RWPE1 (cell line): ENCODE measurements at regions not wholly inside any gene's neighbourhood (a gene's known extent, or its start where the extent isn't known, plus 50 kb on each side); places are given as distances from the start of the nearest gene placed in this dataset.
"Not testable (repeated sequence)": the region's sequence is repeated elsewhere in the genome, so short reads cannot be mapped to it uniquely, and the experiment has no call there.

Source experiments
- CTCF ChIA-PET: fragments of 350-600 bp; sonication (Branson Sonifier 250); formaldehyde crosslinking; extraction: SDS; loops from one replicate; lab custom pipeline; 2021; lab: Yijun Ruan, JAX
- POLR2A ChIA-PET: fragments of 400-600 bp; formaldehyde crosslinking; extraction: SDS; loops from one replicate; lab custom pipeline; 2020; ENCODE audit warnings: antibody characterized with exemption; ENCODE audit not compliant: low non-redundant PET; lab: Yijun Ruan, JAX
- DNase-seq: peaks from one replicate; pipeline ENCODE4 v3.0.0; 2012; ENCODE audit warnings: low spot score
- H3K27ac ChIP-seq: fragments of 450-650 bp; 2 replicates; pipeline ENCODE4 v1.5.1; 2017
- TF ChIP-seq, protein P1 (sequence below): fragments of 450-650 bp; conservative IDR thresholded peaks from 2 replicates; pipeline ENCODE4 v1.5.1; 2017; ENCODE audit warnings: low read depth, mild to moderate bottlenecking

- TF ChIP-seq, protein P1, sequence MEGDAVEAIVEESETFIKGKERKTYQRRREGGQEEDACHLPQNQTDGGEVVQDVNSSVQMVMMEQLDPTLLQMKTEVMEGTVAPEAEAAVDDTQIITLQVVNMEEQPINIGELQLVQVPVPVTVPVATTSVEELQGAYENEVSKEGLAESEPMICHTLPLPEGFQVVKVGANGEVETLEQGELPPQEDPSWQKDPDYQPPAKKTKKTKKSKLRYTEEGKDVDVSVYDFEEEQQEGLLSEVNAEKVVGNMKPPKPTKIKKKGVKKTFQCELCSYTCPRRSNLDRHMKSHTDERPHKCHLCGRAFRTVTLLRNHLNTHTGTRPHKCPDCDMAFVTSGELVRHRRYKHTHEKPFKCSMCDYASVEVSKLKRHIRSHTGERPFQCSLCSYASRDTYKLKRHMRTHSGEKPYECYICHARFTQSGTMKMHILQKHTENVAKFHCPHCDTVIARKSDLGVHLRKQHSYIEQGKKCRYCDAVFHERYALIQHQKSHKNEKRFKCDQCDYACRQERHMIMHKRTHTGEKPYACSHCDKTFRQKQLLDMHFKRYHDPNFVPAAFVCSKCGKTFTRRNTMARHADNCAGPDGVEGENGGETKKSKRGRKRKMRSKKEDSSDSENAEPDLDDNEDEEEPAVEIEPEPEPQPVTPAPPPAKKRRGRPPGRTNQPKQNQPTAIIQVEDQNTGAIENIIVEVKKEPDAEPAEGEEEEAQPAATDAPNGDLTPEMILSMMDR: no peak
- DNase-seq: no peak
- ChIA-PET CTCF (no interaction called here), POLR2A (no interaction called here)
- no peak overlapping the region for H3K27ac ChIP-seq
Measured at GRCh38 chr2:230627806-230628724, 84.6 kb upstream of the CAB39 start.

GRCh38 chr2:230631470-230631869, 81.2 kb upstream of the CAB39 start:
- ChIA-PET POLR2A (no interaction called here), CTCF (no interaction called here)
- H3K27ac ChIP-seq: no peak overlapping the region
- TF ChIP-seq, protein P1: no peak
- no peak for DNase-seq

DNA sequence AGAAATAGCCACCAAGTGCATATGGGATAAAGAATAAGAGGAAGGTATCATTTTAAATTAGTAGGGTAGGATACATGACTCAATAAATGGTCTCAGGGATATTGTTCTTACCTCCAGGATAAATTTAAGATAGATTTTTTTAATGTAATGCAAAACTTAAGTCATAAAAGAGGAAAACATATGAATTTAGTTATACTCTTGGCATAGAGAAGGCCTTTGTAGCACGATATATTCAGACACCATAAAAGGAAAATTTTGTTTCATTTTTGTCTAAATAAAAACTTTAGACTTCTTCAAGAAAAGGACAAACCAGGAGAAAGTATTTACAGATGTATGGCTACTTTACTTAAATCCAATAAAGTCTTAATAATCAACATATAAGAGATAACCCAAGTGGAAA, 78.5 kb upstream of the CAB39 start:
- TF ChIP-seq, protein P1: no peak
- no peak for DNase-seq
- POLR2A ChIA-PET: no interaction called here
- H3K27ac ChIP-seq: no peak overlapping the region
- CTCF ChIA-PET: no interaction called here

DNA sequence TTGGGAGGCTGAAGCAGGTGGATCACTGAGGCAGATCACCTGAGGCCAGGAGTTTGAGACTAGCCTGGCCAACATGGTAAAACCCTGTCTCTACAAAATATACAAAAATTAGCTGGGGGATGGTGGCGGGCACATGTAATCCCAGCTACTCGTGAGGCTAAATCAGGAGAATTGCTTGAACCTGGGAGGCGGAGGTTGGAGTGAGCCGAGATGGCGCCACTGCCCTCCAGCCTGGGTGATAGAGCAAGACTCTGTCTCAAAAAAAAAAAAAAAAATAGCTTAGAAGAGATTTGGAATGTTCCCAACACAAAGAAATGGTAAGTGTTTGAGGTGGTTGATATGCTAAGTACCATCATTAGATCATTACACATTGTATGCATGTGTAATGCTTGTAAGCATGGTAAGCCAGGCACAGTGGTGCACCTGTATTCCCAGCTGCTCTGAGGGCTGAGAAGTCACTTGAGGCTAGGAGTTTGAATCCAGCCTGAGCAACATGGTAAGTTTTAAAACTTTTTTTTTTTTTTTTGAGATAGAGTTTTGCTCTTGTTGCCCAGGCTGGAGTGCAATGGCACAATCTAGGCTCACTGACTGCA, 77.8 kb upstream of the CAB39 start:
- DNase-seq, POLR2A ChIA-PET, CTCF ChIA-PET, H3K27ac ChIP-seq: not testable (repeated sequence)

- ChIA-PET POLR2A (no interaction called here), CTCF (no interaction called here)
- no peak overlapping the region for H3K27ac ChIP-seq
- no peak for DNase-seq
- TF ChIP-seq, protein P1: no peak
Measured at GRCh38 chr2:230636684-230637271, 75.9 kb upstream of the CAB39 start.

DNA sequence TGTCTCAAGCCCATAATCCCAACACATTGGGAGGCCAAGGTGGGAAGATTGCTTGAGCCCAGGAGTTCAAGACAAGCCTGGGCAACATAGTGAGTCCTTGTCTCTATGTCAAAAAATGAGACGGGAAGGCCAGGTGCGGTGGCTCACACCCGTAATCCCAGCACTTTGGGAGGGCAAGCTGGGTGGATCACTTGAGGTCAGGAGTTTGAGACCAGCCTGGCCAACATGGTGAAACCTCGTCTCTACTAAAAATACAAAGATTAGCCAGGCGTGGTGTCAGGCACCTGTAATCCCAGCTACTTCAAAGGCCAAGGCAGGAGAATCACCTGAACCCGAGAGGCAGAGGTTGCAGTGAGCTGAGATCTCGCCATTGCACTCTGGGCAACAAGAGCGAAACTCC, 75.2 kb upstream of the CAB39 start:
- DNase-seq, POLR2A ChIA-PET: not testable (repeated sequence)

DNA sequence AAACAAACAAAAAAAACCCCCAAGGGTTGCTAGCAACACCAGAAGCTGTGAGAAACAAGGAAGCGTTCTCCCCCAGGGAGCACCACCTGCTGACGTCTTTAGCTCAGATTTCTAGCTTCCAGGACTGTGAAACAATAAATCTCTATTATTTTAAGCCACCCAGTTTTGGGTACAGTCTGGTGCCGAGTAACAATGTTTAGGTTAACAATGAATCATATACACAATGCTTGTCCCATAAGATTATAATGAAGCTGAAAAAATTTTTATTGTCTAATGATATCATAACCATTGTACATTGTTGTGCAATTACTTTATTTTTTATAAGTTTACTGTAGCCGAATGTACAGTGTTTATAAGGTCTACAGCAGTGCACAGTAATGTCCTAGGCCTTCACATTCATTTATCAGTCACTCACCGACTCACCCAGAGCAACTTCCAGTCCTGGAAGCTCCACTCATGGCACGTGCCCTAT, 72.1 kb upstream of the CAB39 start:
- DNase-seq: no peak
- TF ChIP-seq, protein P1: no peak
- H3K27ac ChIP-seq: no peak overlapping the region
- CTCF ChIA-PET: interaction anchor here (0.6 kb wide), 2 partner anchors 17 to 182 kb away, joined by 3 read pairs; no protein-coding TSS in a partner anchor
- POLR2A ChIA-PET: no interaction called here

More for the DNA sequence above, 75.2 kb upstream of the CAB39 start:
- CTCF ChIA-PET, H3K27ac ChIP-seq: not testable (repeated sequence)
